ENCODE measurements at regions not wholly inside any gene's neighbourhood (a gene's known extent, or its start where the extent isn't known, plus 50 kb on each side); places are given as distances from the start of the nearest gene placed in this dataset.
"Not testable (repeated sequence)": the region's sequence is repeated elsewhere in the genome, so short reads cannot be mapped to it uniquely, and the experiment has no call there.

DNA sequence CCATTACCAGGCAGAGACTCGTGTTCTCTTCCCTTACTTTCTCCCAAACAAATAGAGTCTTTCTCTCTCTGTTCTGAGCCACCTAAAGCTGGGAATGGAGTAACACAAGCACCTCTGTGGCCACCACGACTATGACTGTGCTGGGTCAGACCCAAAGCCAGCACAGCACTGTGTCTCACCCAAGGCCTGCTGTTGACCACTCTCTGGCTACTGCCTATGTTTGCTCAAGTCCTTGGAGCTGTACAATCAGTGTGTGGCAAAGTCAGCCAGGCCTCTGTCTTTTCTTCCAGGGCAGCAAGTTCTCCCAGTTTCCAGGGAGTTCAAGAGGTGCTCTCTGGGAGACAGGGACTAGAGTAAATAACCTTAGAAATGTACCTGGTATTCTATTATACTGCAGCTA lies 239.4 kb downstream of the FAM47A start:
- H3K4me1 Mint-ChIP-seq (ENCODE audit: insufficient read depth, unreplicated experiment): no peaks in the 10 kb centered on the region
- no peaks in the 10 kb centered on the region for H3K36me3 Mint-ChIP-seq (ENCODE audit: insufficient read depth, unreplicated experiment)
- DNase-seq (ENCODE audit: unreplicated experiment): no peak
- TF ChIP-seq, protein P1, sequence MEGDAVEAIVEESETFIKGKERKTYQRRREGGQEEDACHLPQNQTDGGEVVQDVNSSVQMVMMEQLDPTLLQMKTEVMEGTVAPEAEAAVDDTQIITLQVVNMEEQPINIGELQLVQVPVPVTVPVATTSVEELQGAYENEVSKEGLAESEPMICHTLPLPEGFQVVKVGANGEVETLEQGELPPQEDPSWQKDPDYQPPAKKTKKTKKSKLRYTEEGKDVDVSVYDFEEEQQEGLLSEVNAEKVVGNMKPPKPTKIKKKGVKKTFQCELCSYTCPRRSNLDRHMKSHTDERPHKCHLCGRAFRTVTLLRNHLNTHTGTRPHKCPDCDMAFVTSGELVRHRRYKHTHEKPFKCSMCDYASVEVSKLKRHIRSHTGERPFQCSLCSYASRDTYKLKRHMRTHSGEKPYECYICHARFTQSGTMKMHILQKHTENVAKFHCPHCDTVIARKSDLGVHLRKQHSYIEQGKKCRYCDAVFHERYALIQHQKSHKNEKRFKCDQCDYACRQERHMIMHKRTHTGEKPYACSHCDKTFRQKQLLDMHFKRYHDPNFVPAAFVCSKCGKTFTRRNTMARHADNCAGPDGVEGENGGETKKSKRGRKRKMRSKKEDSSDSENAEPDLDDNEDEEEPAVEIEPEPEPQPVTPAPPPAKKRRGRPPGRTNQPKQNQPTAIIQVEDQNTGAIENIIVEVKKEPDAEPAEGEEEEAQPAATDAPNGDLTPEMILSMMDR (IDR thresholded peaks at IDR 0.05; ENCODE audit: unreplicated experiment): no peak
- intact Hi-C loops (cut with micrococcal nuclease): no loop called here
- H3K27ac Mint-ChIP-seq (ENCODE audit: low read depth, unreplicated experiment): no peak overlapping the region
- no peaks in the 10 kb centered on the region for H3K9me3 Mint-ChIP-seq (ENCODE audit: unreplicated experiment)
- BruUV-seq (replicated peaks): no TSS peak
- H3K4me3 Mint-ChIP-seq (ENCODE audit: unreplicated experiment): no peak overlapping the region
- no peaks in the 10 kb centered on the region for H3K27me3 Mint-ChIP-seq (ENCODE audit: insufficient read depth, unreplicated experiment)
- ChIA-PET CTCF (no interaction called here), POLR2A (no interaction called here)

GRCh38 chrX:33855251-33855650 lies 276.9 kb downstream of the FAM47A start:
- BruUV-seq (replicated peaks): no TSS peak
- H3K4me3 Mint-ChIP-seq (ENCODE audit: unreplicated experiment): no peak overlapping the region
- DNase-seq (ENCODE audit: unreplicated experiment): no peak
- H3K4me1 Mint-ChIP-seq (ENCODE audit: insufficient read depth, unreplicated experiment): no peaks in the 10 kb centered on the region
- no peaks in the 10 kb centered on the region for H3K9me3 Mint-ChIP-seq (ENCODE audit: unreplicated experiment)
- intact Hi-C loops (cut with micrococcal nuclease): no loop called here
- no peak overlapping the region for H3K27ac Mint-ChIP-seq (ENCODE audit: low read depth, unreplicated experiment)
- no peaks in the 10 kb centered on the region for H3K27me3 Mint-ChIP-seq (ENCODE audit: insufficient read depth, unreplicated experiment)
- ChIA-PET CTCF (no interaction called here), POLR2A (no interaction called here)
- H3K36me3 Mint-ChIP-seq (ENCODE audit: insufficient read depth, unreplicated experiment): no peaks in the 10 kb centered on the region
- TF ChIP-seq, protein P1 (IDR thresholded peaks at IDR 0.05; ENCODE audit: unreplicated experiment): no peak

GRCh38 chrX:33852146-33852545 lies 280.0 kb downstream of the FAM47A start:
- intact Hi-C loops (cut with micrococcal nuclease); H3K36me3 Mint-ChIP-seq (ENCODE audit: insufficient read depth, unreplicated experiment); H3K4me3 Mint-ChIP-seq (ENCODE audit: unreplicated experiment); H3K4me1 Mint-ChIP-seq (ENCODE audit: insufficient read depth, unreplicated experiment); H3K27me3 Mint-ChIP-seq (ENCODE audit: insufficient read depth, unreplicated experiment); POLR2A ChIA-PET; H3K9me3 Mint-ChIP-seq (ENCODE audit: unreplicated experiment); H3K27ac Mint-ChIP-seq (ENCODE audit: low read depth, unreplicated experiment); BruUV-seq (replicated peaks); DNase-seq (ENCODE audit: unreplicated experiment): not testable (repeated sequence)
- CTCF ChIA-PET: interaction anchor here (0.6 kb wide), 1 partner anchor 230 kb away, joined by 3 read pairs; no protein-coding TSS in a partner anchor

DNA sequence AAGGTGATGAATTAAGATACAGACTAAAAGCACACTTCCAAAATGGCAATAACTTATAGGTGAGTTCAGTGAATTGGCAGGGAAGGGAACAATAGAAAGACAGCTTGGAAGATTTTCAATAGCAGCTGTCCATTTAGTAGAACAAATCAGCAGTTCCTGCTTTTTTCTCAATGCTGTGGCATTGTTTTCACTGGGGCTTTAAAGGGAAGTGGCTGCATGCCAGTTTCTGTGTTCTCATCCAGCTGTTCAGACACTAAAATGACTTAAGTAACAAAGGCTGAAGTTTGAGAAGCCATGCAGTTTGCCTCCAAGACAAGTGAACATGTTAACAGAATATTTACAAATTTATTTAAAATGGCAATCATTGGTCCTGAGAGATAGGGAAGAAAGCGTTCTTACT lies 291.9 kb downstream of the FAM47A start:
- TF ChIP-seq, protein P1 (IDR thresholded peaks at IDR 0.05; ENCODE audit: unreplicated experiment): no peak
- Mint-ChIP-seq H3K4me1 (ENCODE audit: insufficient read depth, unreplicated experiment) (no peaks in the 10 kb centered on the region), H3K36me3 (ENCODE audit: insufficient read depth, unreplicated experiment) (no peaks in the 10 kb centered on the region), H3K27ac (ENCODE audit: low read depth, unreplicated experiment) (no peak overlapping the region), H3K4me3 (ENCODE audit: unreplicated experiment) (no peak overlapping the region), H3K9me3 (ENCODE audit: unreplicated experiment) (no peaks in the 10 kb centered on the region), H3K27me3 (ENCODE audit: insufficient read depth, unreplicated experiment) (no peaks in the 10 kb centered on the region)
- no TSS peak for BruUV-seq (replicated peaks)
- DNase-seq (ENCODE audit: unreplicated experiment): peak; percentile 9
- CTCF ChIA-PET: interaction anchor here (0.6 to 0.7 kb wide), 2 partner anchors 30 to 408 kb away, joined by 3 to 4 read pairs; no protein-coding TSS in a partner anchor
- intact Hi-C loops (cut with micrococcal nuclease): no loop called here
- POLR2A ChIA-PET: no interaction called here

DNA sequence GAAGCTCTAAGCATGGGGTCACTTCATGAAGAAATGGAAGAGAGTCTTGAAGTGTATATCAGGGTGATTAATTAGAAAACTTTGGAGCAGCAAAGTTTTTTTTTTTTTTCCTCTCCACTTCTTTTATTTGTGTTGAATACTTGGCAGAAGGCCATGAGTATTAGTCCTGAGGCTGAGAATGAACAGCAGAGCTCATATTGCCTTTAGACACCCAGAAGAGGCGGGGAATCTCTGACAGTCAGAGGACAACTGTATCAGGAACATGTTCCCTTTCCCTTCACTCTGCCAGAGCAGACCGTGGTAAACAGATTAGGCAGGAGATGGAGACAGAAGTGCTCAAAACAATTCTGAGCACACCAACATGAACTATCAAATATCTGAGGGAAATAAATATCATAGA lies 300.9 kb downstream of the FAM47A start:
- ChIA-PET CTCF (interaction anchor here (0.8 to 1.0 kb wide), 2 partner anchors 218 to 1422 kb away, joined by 3 to 4 read pairs; no protein-coding TSS in a partner anchor), POLR2A (interaction anchor here (0.6 to 0.7 kb wide), 3 partner anchors 8 to 692 kb away, joined by 3 to 7 read pairs (median 3); no protein-coding TSS in a partner anchor)
- no peaks in the 10 kb centered on the region for H3K27me3 Mint-ChIP-seq (ENCODE audit: insufficient read depth, unreplicated experiment)
- H3K9me3 Mint-ChIP-seq (ENCODE audit: unreplicated experiment): peaks cover 23% of the 10 kb centered on the region
- H3K4me3 Mint-ChIP-seq (ENCODE audit: unreplicated experiment): peak overlapping the region; percentile 53
- intact Hi-C loops (cut with micrococcal nuclease): no loop called here
- BruUV-seq (replicated peaks): no TSS peak
- DNase-seq (ENCODE audit: unreplicated experiment): peak; percentile 65
- no peaks in the 10 kb centered on the region for H3K36me3 Mint-ChIP-seq (ENCODE audit: insufficient read depth, unreplicated experiment)
- TF ChIP-seq, protein P1 (IDR thresholded peaks at IDR 0.05; ENCODE audit: unreplicated experiment): no peak
- peak overlapping the region; percentile 63 for H3K27ac Mint-ChIP-seq (ENCODE audit: low read depth, unreplicated experiment)
- H3K4me1 Mint-ChIP-seq (ENCODE audit: insufficient read depth, unreplicated experiment): peaks cover 12% of the 10 kb centered on the region

Measured in MCF 10A (cell line).